ENCODE measurements at regions not wholly inside any gene's neighbourhood (a gene's known extent, or its start where the extent isn't known, plus 50 kb on each side); places are given as distances from the start of the nearest gene placed in this dataset.

GRCh38 chr9:96038271-96038670, 162.8 kb downstream of the ERCC6L2 start:
- no peak overlapping the region for H3K27ac ChIP-seq (ENCODE audit: low read depth, low read length)
- H3K4me2 ChIP-seq (ENCODE audit: insufficient read depth in 1 of 2, low read depth in 2 of 2, low read length in 2 of 2), result no peak overlapping the region
- DNase-seq (ENCODE audit: low read depth in 1 of 2, low spot score in 2 of 2) (no peak), FAIRE-seq (no peak)
- H3K56ac ChIP-seq (replicated peaks; ENCODE audit: insufficient read length, low read depth, low read length), result no peak overlapping the region
- no peak overlapping the region for H4K91ac ChIP-seq (replicated peaks; ENCODE audit: insufficient read length, low read length)
- no peaks in the 10 kb centered on the region for H3K23me2 ChIP-seq (ENCODE audit: low read depth, low read length)
- peaks cover 13 to 14% of the 10 kb centered on the region in 2 experiments for H3K9me3 ChIP-seq (ENCODE audit: insufficient read depth in 2 of 2, low read depth in 1 of 2, low read length in 1 of 2)
- no peak overlapping the region for H3K18ac ChIP-seq (ENCODE audit: extremely low read depth, low read length)
- H2BK20ac ChIP-seq (ENCODE audit: low read length), result no peak overlapping the region
- H4K5ac ChIP-seq (ENCODE audit: insufficient read length, low read depth, low read length), result no peak overlapping the region
- no peaks in the 10 kb centered on the region for H3K79me1 ChIP-seq (ENCODE audit: low read depth, low read length)
- no peak overlapping the region for H2AK5ac ChIP-seq (ENCODE audit: low read depth, low read length)
- H3K79me2 ChIP-seq (ENCODE audit: control insufficient read depth in 1 of 2, insufficient read depth in 2 of 2, low read length in 2 of 2), result no peaks in the 10 kb centered on the region
- H3K27me3 ChIP-seq (replicated peaks in 1 of 4; ENCODE audit: control insufficient read depth in 3 of 4, extremely low read depth in 1 of 4, insufficient read depth in 3 of 4, low read length in 3 of 4), result peaks cover 0 to 19% (median 4%) of the 10 kb centered on the region in 4 experiments; a peak in 5 of 7 replicates
- no peak overlapping the region for H2BK12ac ChIP-seq (ENCODE audit: low read depth, low read length)
- no peak overlapping the region for H2BK5ac ChIP-seq (ENCODE audit: low read depth, low read length)
- no peak overlapping the region for H2AFZ ChIP-seq (ENCODE audit: low read length)
- H2BK15ac ChIP-seq (ENCODE audit: low read length), result no peak overlapping the region
- POLR2A ChIA-PET (ENCODE audit: partially characterized antibody), result no interaction called here
- CTCF ChIA-PET (ENCODE audit: partially characterized antibody), result interaction anchor here (1.0 to 1.3 kb wide), 2 partner anchors 9 to 31 kb away, joined by 3 to 4 read pairs; no protein-coding TSS in a partner anchor
- peaks cover 0 to 5% (median 3%) of the 10 kb centered on the region in 4 experiments; a peak in 5 of 7 replicates for H3K4me1 ChIP-seq (replicated peaks in 1 of 4; ENCODE audit: control insufficient read depth in 3 of 4, insufficient read depth in 4 of 4, low read length in 3 of 4)
- H3K4me3 ChIP-seq (ENCODE audit: extremely low read depth in 1 of 4, insufficient read depth in 2 of 4, low read depth in 3 of 4, low read length in 4 of 4), result no peak overlapping the region
- no peaks in the 10 kb centered on the region for H3K36me3 ChIP-seq (ENCODE audit: control insufficient read depth in 2 of 4, insufficient read depth in 4 of 4, low read length in 3 of 4)
- no peak overlapping the region for H3K4ac ChIP-seq (replicated peaks; ENCODE audit: insufficient read length, low read depth, low read length)
- 87% methylated on average over 7 of the region's 7 CpGs; no CpG with 5 or more reads in 1 of the 2 experiments for WGBS, 2 experiments (ENCODE audit: extremely low coverage in 1 of 2, insufficient coverage in 1 of 2, insufficient read length in 1 of 2, insufficient replicate concordance in 2 of 2, low coverage in 1 of 2, low lambda C conversion rate in 2 of 2, missing lambda C conversion rate in 1 of 2)
- H4K8ac ChIP-seq (ENCODE audit: extremely low read depth, insufficient read depth, low read length), result no peak overlapping the region; the same call in 1 of the 2 replicates
- no peak overlapping the region for H3K14ac ChIP-seq (ENCODE audit: insufficient read length)
- H3K9ac ChIP-seq (replicated peaks in 1 of 4; ENCODE audit: extremely low read depth in 1 of 4, low read depth in 3 of 4, low read length in 3 of 4), result no peak overlapping the region
- no peaks in the 10 kb centered on the region for H4K20me1 ChIP-seq (replicated peaks in 1 of 2; ENCODE audit: control insufficient read depth in 1 of 2, insufficient read depth in 2 of 2, low read length in 2 of 2)
- no peak overlapping the region for H3K23ac ChIP-seq (ENCODE audit: insufficient read length)
- no peak overlapping the region for H2BK120ac ChIP-seq (replicated peaks; ENCODE audit: low read depth, low read length)
- TF ChIP-seq POLR2A (IDR thresholded peaks at IDR 0.05; ENCODE audit: control extremely low read depth in 1 of 2, low read depth in 2 of 2, low read length in 2 of 2), result no peak
- TF ChIP-seq GTF2F1 (IDR thresholded peaks at IDR 0.05; ENCODE audit: borderline replicate concordance, low read depth, low read length), result no peak
- TF ChIP-seq SRF (IDR thresholded peaks at IDR 0.05; ENCODE audit: low read depth, low read length), result no peak
- TF ChIP-seq RAD21 (IDR thresholded peaks at IDR 0.05 in 1 of 2, conservative IDR thresholded peaks at IDR 0.05 in 1 of 2; ENCODE audit: low read depth in 2 of 2, low read length in 2 of 2), result no peak
- TF ChIP-seq HDAC2 (IDR thresholded peaks at IDR 0.05; ENCODE audit: borderline replicate concordance in 1 of 2, low read depth in 2 of 2, low read length in 2 of 2), result no peak
- TF ChIP-seq CREB1 (IDR thresholded peaks at IDR 0.05), result no peak
- TF ChIP-seq BCL11A (IDR thresholded peaks at IDR 0.05; ENCODE audit: low read depth in 2 of 2, low read length in 2 of 2), result no peak
- no peak for TF ChIP-seq GABPA (IDR thresholded peaks at IDR 0.05; ENCODE audit: borderline replicate concordance, insufficient read depth, low read length)
